Duodenal mucosa (tissue), 2 donors: ENCODE measurements at regions not wholly inside any gene's neighbourhood (a gene's known extent, or its start where the extent isn't known, plus 50 kb on each side); places are given as distances from the start of the nearest gene placed in this dataset.

Experiments used
- H3K27ac ChIP-seq: one replicate; pipeline ENCODE4 v1.7.0; 2013; ENCODE audit warnings: low read depth, low read length
- H3K27me3 ChIP-seq, 2 donors: one replicate each; pipeline ENCODE4 v1.7.0; 2013; ENCODE audit warnings: low read length in 2 of 2, control low read depth in 1 of 2; ENCODE audit not compliant: insufficient read depth in 2 of 2, control insufficient read depth in 1 of 2
- H3K36me3 ChIP-seq, 2 donors: one replicate each; pipeline ENCODE4 v1.7.0; 2013; ENCODE audit warnings: low read length in 2 of 2, control low read depth in 1 of 2; ENCODE audit not compliant: insufficient read depth in 2 of 2, control insufficient read depth in 1 of 2
- H3K4me1 ChIP-seq, 2 donors: one replicate each; pipeline ENCODE4 v1.7.0; 2013; ENCODE audit warnings: low read length in 2 of 2, control low read depth in 1 of 2; ENCODE audit not compliant: insufficient read depth in 2 of 2, control insufficient read depth in 1 of 2
- H3K4me3 ChIP-seq, 2 donors: one replicate each; pipeline ENCODE4 v1.7.0; 2013; ENCODE audit warnings: low read length in 2 of 2, low read depth in 1 of 2
- H3K9ac ChIP-seq, 2 donors: one replicate each; pipeline ENCODE4 v1.7.0; 2013; ENCODE audit warnings: low read length in 2 of 2, low read depth in 1 of 2
- H3K9me3 ChIP-seq, 2 donors: one replicate each; pipeline ENCODE4 v1.7.0; 2013; ENCODE audit warnings: low read length in 2 of 2, control low read depth in 1 of 2; ENCODE audit not compliant: control insufficient read depth in 1 of 2

- no peak overlapping the region for H3K27ac ChIP-seq
- H3K9me3 ChIP-seq = no peaks in the 10 kb centered on the region
- no peak overlapping the region for H3K9ac ChIP-seq
- no peaks in the 10 kb centered on the region for H3K36me3 ChIP-seq
- no peak overlapping the region for H3K4me3 ChIP-seq
- H3K27me3 ChIP-seq = no peaks in the 10 kb centered on the region
- no peaks in the 10 kb centered on the region for H3K4me1 ChIP-seq
Measured at GRCh38 chr5:30843541-30843940, 349.9 kb upstream of the CDH6 start.

GRCh38 chr5:30839956-30840355 is 353.5 kb upstream of the CDH6 start:
- H3K9me3 ChIP-seq = no peaks in the 10 kb centered on the region
- H3K36me3 ChIP-seq = no peaks in the 10 kb centered on the region
- H3K27ac ChIP-seq = no peak overlapping the region
- H3K9ac ChIP-seq = no peak overlapping the region
- no peak overlapping the region for H3K4me3 ChIP-seq
- no peaks in the 10 kb centered on the region for H3K27me3 ChIP-seq
- no peaks in the 10 kb centered on the region for H3K4me1 ChIP-seq

GRCh38 chr5:30838936-30839496 is 354.5 kb upstream of the CDH6 start:
- H3K27ac ChIP-seq = no peak overlapping the region
- H3K36me3 ChIP-seq = no peaks in the 10 kb centered on the region
- no peak overlapping the region for H3K9ac ChIP-seq
- no peaks in the 10 kb centered on the region for H3K27me3 ChIP-seq
- no peaks in the 10 kb centered on the region for H3K4me1 ChIP-seq
- no peak overlapping the region for H3K4me3 ChIP-seq
- no peaks in the 10 kb centered on the region for H3K9me3 ChIP-seq

GRCh38 chr5:30832519-30832918 is 361.0 kb upstream of the CDH6 start:
- Histone ChIP-seq H3K9me3 (no peaks in the 10 kb centered on the region), H3K36me3 (no peaks in the 10 kb centered on the region), H3K9ac (no peak overlapping the region), H3K4me1 (no peaks in the 10 kb centered on the region), H3K27me3 (no peaks in the 10 kb centered on the region), H3K27ac (no peak overlapping the region), H3K4me3 (no peak overlapping the region)

- Histone ChIP-seq H3K4me3 (no peak overlapping the region), H3K36me3 (no peaks in the 10 kb centered on the region), H3K4me1 (no peaks in the 10 kb centered on the region), H3K9ac (no peak overlapping the region), H3K9me3 (no peaks in the 10 kb centered on the region), H3K27me3 (no peaks in the 10 kb centered on the region), H3K27ac (no peak overlapping the region)
Measured at GRCh38 chr5:30831605-30832004, 361.9 kb upstream of the CDH6 start.

GRCh38 chr5:30831123-30831522 is 362.4 kb upstream of the CDH6 start:
- Histone ChIP-seq H3K36me3 (no peaks in the 10 kb centered on the region), H3K27ac (no peak overlapping the region), H3K9me3 (no peaks in the 10 kb centered on the region), H3K4me3 (no peak overlapping the region), H3K4me1 (no peaks in the 10 kb centered on the region), H3K9ac (no peak overlapping the region), H3K27me3 (no peaks in the 10 kb centered on the region)

- no peaks in the 10 kb centered on the region for H3K36me3 ChIP-seq
- H3K9me3 ChIP-seq = no peaks in the 10 kb centered on the region
- no peaks in the 10 kb centered on the region for H3K4me1 ChIP-seq
- no peak overlapping the region for H3K9ac ChIP-seq
- H3K27ac ChIP-seq = no peak overlapping the region
- H3K4me3 ChIP-seq = no peak overlapping the region
- H3K27me3 ChIP-seq = no peaks in the 10 kb centered on the region
Measured at GRCh38 chr5:30811298-30811697, 382.2 kb upstream of the CDH6 start.

GRCh38 chr5:30809933-30810332 is 383.6 kb upstream of the CDH6 start:
- no peaks in the 10 kb centered on the region for H3K4me1 ChIP-seq
- no peaks in the 10 kb centered on the region for H3K9me3 ChIP-seq
- H3K27ac ChIP-seq = no peak overlapping the region
- H3K4me3 ChIP-seq = no peak overlapping the region
- no peaks in the 10 kb centered on the region for H3K27me3 ChIP-seq
- H3K9ac ChIP-seq = no peak overlapping the region
- H3K36me3 ChIP-seq = no peaks in the 10 kb centered on the region

- no peaks in the 10 kb centered on the region for H3K4me1 ChIP-seq
- no peak overlapping the region for H3K27ac ChIP-seq
Measured at GRCh38 chr5:30808996-30809395, 384.5 kb upstream of the CDH6 start.

GRCh38 chr5:30804739-30805505 is 388.6 kb upstream of the CDH6 start:
- H3K9ac ChIP-seq = no peak overlapping the region

More at GRCh38 chr5:30808996-30809395, 384.5 kb upstream of the CDH6 start:
- no peak overlapping the region for H3K4me3 ChIP-seq
- no peaks in the 10 kb centered on the region for H3K36me3 ChIP-seq
- H3K27me3 ChIP-seq = no peaks in the 10 kb centered on the region
- H3K9me3 ChIP-seq = no peaks in the 10 kb centered on the region
- no peak overlapping the region for H3K9ac ChIP-seq

More at GRCh38 chr5:30804739-30805505, 388.6 kb upstream of the CDH6 start:
- H3K27me3 ChIP-seq = no peaks in the 10 kb centered on the region
- no peaks in the 10 kb centered on the region for H3K9me3 ChIP-seq
- H3K4me1 ChIP-seq = no peaks in the 10 kb centered on the region
- no peak overlapping the region for H3K4me3 ChIP-seq
- H3K36me3 ChIP-seq = no peaks in the 10 kb centered on the region
- no peak overlapping the region for H3K27ac ChIP-seq
